ENCODE measurements at regions not wholly inside any gene's neighbourhood (a gene's known extent, or its start where the extent isn't known, plus 50 kb on each side); places are given as distances from the start of the nearest gene placed in this dataset.

GRCh38 chr6:138017166-138017757, 90.0 kb downstream of the PERP start:
- no peak for ATAC-seq
- TF ChIP-seq, protein P1, sequence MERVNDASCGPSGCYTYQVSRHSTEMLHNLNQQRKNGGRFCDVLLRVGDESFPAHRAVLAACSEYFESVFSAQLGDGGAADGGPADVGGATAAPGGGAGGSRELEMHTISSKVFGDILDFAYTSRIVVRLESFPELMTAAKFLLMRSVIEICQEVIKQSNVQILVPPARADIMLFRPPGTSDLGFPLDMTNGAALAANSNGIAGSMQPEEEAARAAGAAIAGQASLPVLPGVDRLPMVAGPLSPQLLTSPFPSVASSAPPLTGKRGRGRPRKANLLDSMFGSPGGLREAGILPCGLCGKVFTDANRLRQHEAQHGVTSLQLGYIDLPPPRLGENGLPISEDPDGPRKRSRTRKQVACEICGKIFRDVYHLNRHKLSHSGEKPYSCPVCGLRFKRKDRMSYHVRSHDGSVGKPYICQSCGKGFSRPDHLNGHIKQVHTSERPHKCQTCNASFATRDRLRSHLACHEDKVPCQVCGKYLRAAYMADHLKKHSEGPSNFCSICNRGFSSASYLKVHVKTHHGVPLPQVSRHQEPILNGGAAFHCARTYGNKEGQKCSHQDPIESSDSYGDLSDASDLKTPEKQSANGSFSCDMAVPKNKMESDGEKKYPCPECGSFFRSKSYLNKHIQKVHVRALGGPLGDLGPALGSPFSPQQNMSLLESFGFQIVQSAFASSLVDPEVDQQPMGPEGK (CRISPR knock-in tag; IDR thresholded peaks at IDR 0.05; ENCODE audit: borderline replicate concordance): no peak
- no peak for TF ChIP-seq CREB5 (CRISPR knock-in tag; IDR thresholded peaks at IDR 0.05; ENCODE audit: low read depth)
- no peak for TF ChIP-seq ZNF565 (CRISPR knock-in tag; conservative IDR thresholded peaks at IDR 0.05; ENCODE audit: low read depth)
- TF ChIP-seq ISL1 (CRISPR knock-in tag; IDR thresholded peaks at IDR 0.05): no peak
- no peak for TF ChIP-seq ZC3H10 (CRISPR knock-in tag; IDR thresholded peaks at IDR 0.05)
- TF ChIP-seq, protein P2, sequence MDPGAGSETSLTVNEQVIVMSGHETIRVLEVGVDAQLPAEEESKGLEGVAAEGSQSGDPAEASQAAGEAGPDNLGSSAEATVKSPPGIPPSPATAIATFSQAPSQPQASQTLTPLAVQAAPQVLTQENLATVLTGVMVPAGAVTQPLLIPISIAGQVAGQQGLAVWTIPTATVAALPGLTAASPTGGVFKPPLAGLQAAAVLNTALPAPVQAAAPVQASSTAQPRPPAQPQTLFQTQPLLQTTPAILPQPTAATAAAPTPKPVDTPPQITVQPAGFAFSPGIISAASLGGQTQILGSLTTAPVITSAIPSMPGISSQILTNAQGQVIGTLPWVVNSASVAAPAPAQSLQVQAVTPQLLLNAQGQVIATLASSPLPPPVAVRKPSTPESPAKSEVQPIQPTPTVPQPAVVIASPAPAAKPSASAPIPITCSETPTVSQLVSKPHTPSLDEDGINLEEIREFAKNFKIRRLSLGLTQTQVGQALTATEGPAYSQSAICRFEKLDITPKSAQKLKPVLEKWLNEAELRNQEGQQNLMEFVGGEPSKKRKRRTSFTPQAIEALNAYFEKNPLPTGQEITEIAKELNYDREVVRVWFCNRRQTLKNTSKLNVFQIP (CRISPR knock-in tag; IDR thresholded peaks at IDR 0.05; ENCODE audit: borderline replicate concordance, low read depth): no peak
- no peak for TF ChIP-seq TOX (CRISPR knock-in tag; IDR thresholded peaks at IDR 0.05; ENCODE audit: borderline replicate concordance)
- no peak for TF ChIP-seq OSR1 (CRISPR knock-in tag; IDR thresholded peaks at IDR 0.05)
- no peak for TF ChIP-seq ZNF70 (CRISPR knock-in tag; IDR thresholded peaks at IDR 0.05)
- no peak for TF ChIP-seq RARB (CRISPR knock-in tag; IDR thresholded peaks at IDR 0.05)
- no peak for TF ChIP-seq SNAI2 (CRISPR knock-in tag; IDR thresholded peaks at IDR 0.05)
- no peak for TF ChIP-seq ZFP3 (CRISPR knock-in tag; IDR thresholded peaks at IDR 0.05)

DNA sequence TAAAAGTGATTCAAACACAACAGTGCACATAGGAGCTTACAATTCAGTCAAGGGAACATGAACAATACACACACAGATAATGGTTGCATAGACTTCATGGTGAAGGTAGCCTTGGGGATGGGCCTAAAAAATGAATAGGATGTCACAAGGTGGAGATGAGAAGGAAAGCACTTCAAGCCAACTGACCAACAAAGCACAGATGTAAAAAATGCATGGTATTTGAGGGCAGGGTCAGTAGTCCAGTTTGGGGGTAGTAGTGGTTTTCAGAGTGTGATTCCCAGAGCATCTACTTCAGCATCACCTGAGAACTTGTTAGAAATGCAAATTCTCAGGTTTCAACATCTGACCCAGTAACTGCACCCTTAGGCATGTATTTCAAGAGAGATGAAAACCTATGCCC, 88.9 kb downstream of the PERP start:
- TF ChIP-seq CREB5 (CRISPR knock-in tag; IDR thresholded peaks at IDR 0.05; ENCODE audit: low read depth): no peak
- no peak for TF ChIP-seq SNAI2 (CRISPR knock-in tag; IDR thresholded peaks at IDR 0.05)
- TF ChIP-seq PPARA (CRISPR knock-in tag; IDR thresholded peaks at IDR 0.05; ENCODE audit: borderline replicate concordance): no peak
- TF ChIP-seq ZNF565 (CRISPR knock-in tag; conservative IDR thresholded peaks at IDR 0.05; ENCODE audit: low read depth): no peak
- no peak for TF ChIP-seq ESRRG (CRISPR knock-in tag; IDR thresholded peaks at IDR 0.05)
- no peak for ATAC-seq

DNA sequence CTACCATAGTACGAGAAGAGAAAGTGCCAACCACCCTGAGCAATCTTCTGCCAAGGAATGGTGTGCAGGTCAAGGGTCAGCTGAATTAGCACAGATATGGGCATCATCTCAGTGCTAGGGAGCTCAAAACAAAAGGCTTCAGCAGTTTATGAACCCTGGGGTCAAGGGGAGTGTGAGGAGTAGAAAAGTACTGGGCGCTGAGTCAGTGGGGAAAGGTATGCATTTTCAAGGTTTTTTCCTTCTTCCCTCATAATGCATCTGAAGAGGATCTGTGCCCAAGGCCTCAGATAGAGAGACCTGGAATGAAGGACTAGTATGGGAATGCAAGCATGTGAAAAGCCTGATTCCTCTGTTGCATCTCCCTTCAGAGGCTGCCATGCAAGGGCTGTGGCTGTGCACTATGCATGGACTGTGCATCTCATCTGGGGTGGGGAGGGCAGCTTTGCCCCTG, 81.7 kb downstream of the PERP start:
- TF ChIP-seq ZC3H10 (CRISPR knock-in tag; IDR thresholded peaks at IDR 0.05) (no peak), TCF4 (CRISPR knock-in tag; IDR thresholded peaks at IDR 0.05; ENCODE audit: borderline replicate concordance) (no peak), CREB5 (CRISPR knock-in tag; IDR thresholded peaks at IDR 0.05; ENCODE audit: low read depth) (no peak), ZNF8 (CRISPR knock-in tag; IDR thresholded peaks at IDR 0.05) (no peak), SNAI2 (CRISPR knock-in tag; IDR thresholded peaks at IDR 0.05) (no peak), CSDC2 (CRISPR knock-in tag; IDR thresholded peaks at IDR 0.05) (no peak), BACH2 (CRISPR knock-in tag; IDR thresholded peaks at IDR 0.05; ENCODE audit: borderline replicate concordance) (no peak), ZNF565 (CRISPR knock-in tag; conservative IDR thresholded peaks at IDR 0.05; ENCODE audit: low read depth) (no peak)
- ATAC-seq: no peak

DNA sequence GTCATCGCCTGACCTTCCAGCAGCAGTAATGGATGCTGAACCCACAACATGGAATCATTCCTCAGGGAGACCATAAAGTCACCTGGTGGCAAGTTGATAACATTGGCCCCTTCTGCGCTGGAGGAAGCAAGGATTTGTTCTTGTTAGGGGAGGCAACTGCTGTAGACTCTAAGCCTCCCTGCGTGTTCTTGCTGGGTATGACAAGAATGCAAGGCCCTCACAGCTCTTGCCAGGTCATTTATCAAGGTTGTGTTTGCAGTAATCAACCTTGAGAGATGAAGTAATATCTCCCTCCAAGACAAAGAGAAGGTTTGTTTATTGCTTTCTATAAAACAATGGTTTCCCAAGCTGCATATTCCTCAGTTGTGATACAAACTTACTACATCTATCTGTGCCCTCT, 80.9 kb downstream of the PERP start:
- no peak for ATAC-seq
- no peak for TF ChIP-seq SNAI2 (CRISPR knock-in tag; IDR thresholded peaks at IDR 0.05)

DNA sequence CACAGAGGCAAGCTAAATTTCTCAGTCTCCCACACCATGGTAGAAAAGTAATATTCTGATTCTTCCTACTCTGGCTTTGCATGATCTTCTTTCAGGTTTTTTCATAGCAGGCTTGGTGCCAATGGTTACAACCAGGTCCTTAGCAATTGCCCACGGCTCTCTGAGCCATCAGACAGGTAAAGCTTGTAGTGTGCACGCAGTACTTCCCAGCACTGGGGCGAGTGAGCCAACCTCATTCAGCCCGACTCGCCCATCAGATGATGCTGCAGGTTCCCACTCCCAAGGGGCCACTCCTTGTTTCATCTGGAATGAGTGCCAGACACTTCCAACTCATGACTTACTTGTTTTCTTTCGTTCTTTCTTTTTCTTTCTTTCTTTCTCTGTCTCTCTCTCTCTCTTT, 78.3 kb downstream of the PERP start:
- no peak for ATAC-seq
- TF ChIP-seq OSR1 (CRISPR knock-in tag; IDR thresholded peaks at IDR 0.05) (no peak), GLIS3 (CRISPR knock-in tag; IDR thresholded peaks at IDR 0.05) (no peak), TOX (CRISPR knock-in tag; IDR thresholded peaks at IDR 0.05; ENCODE audit: borderline replicate concordance) (no peak), ISL1 (CRISPR knock-in tag; IDR thresholded peaks at IDR 0.05) (no peak), RARB (CRISPR knock-in tag; IDR thresholded peaks at IDR 0.05) (no peak)
- TF ChIP-seq, protein P1 (CRISPR knock-in tag; IDR thresholded peaks at IDR 0.05; ENCODE audit: borderline replicate concordance): no peak
